Trophoblast cell (in vitro differentiated cells and primary cell): ENCODE measurements at regions not wholly inside any gene's neighbourhood (a gene's known extent, or its start where the extent isn't known, plus 50 kb on each side); places are given as distances from the start of the nearest gene placed in this dataset.

Experiments used
- DNase-seq, 2 donors: peaks; one replicate each; pipeline ENCODE4 v3.0.0-alpha.2; 2016
- H2AFZ ChIP-seq: 2 replicates; pipeline ENCODE4 v1.6.1; 2013; ENCODE audit warnings: low read length, moderate library complexity, mild to moderate bottlenecking; ENCODE audit not compliant: insufficient read depth, poor library complexity
- H2AK5ac ChIP-seq: 2 replicates; pipeline ENCODE4 v1.6.1; 2013; ENCODE audit warnings: mild to moderate bottlenecking, low read length
- H2BK120ac ChIP-seq: 2 replicates; pipeline ENCODE4 v1.6.1; 2013; ENCODE audit warnings: low read length, mild to moderate bottlenecking, moderate library complexity; ENCODE audit not compliant: insufficient read depth, poor library complexity
- H2BK12ac ChIP-seq: 2 replicates; pipeline ENCODE4 v1.6.1; 2013; ENCODE audit warnings: mild to moderate bottlenecking, low read length, moderate library complexity
- H2BK5ac ChIP-seq: 2 replicates; pipeline ENCODE4 v1.6.1; 2013; ENCODE audit warnings: low read length, low read depth, moderate library complexity, mild to moderate bottlenecking; ENCODE audit not compliant: poor library complexity
- H3K14ac ChIP-seq: 2 replicates; pipeline ENCODE4 v1.6.1; 2013; ENCODE audit warnings: mild to moderate bottlenecking, low read length
- H3K18ac ChIP-seq: 2 replicates; pipeline ENCODE4 v1.6.1; 2013; ENCODE audit warnings: mild to moderate bottlenecking, low read length
- H3K23ac ChIP-seq: 2 replicates; pipeline ENCODE4 v1.6.1; 2013; ENCODE audit warnings: low read length
- H3K27ac ChIP-seq: 2 replicates; pipeline ENCODE4 v1.5.1; 2013; ENCODE audit warnings: low read depth, mild to moderate bottlenecking, inconsistent platforms, low read length, moderate library complexity
- H3K27me3 ChIP-seq: 2 replicates; pipeline ENCODE4 v1.6.1; 2013; ENCODE audit warnings: inconsistent platforms, mild to moderate bottlenecking, low read length, moderate library complexity; ENCODE audit not compliant: insufficient read depth
- H3K36me3 ChIP-seq, 2 experiments: 1 replicate in 1 of 2; 2 replicates in 1 of 2; pipeline ENCODE4 v1.6.1; 2013; ENCODE audit warnings: low read length in 2 of 2, mild to moderate bottlenecking in 2 of 2, moderate library complexity in 1 of 2; ENCODE audit not compliant: insufficient read depth in 2 of 2, control insufficient read depth in 1 of 2
- H3K4ac ChIP-seq: 2 replicates; pipeline ENCODE4 v1.6.1; 2013; ENCODE audit warnings: low read depth, mild to moderate bottlenecking, low read length, moderate library complexity
- H3K4me1 ChIP-seq, 2 experiments: 1 replicate in 1 of 2; 2 replicates in 1 of 2; pipeline ENCODE4 v1.6.1; 2013; ENCODE audit warnings: low read length in 2 of 2, mild to moderate bottlenecking in 2 of 2, moderate library complexity in 1 of 2; ENCODE audit not compliant: insufficient read depth in 2 of 2, control insufficient read depth in 1 of 2
- H3K4me2 ChIP-seq: 2 replicates; pipeline ENCODE4 v1.6.1; 2013; ENCODE audit warnings: inconsistent platforms, mild to moderate bottlenecking, low read length, moderate library complexity
- H3K4me3 ChIP-seq: 2 replicates; pipeline ENCODE4 v1.5.1; 2013; ENCODE audit warnings: mild to moderate bottlenecking, low read depth, low read length, inconsistent platforms
- H3K79me1 ChIP-seq: one replicate; pipeline ENCODE4 v1.6.1; 2013; ENCODE audit warnings: low read length
- H3K79me2 ChIP-seq: 2 replicates; pipeline ENCODE4 v1.6.1; 2013; ENCODE audit warnings: low read length, mild to moderate bottlenecking; ENCODE audit not compliant: control insufficient read depth, insufficient read depth, poor library complexity
- H3K9ac ChIP-seq: 2 replicates; pipeline ENCODE4 v1.6.1; 2013; ENCODE audit warnings: mild to moderate bottlenecking, low read length
- H3K9me3 ChIP-seq: 2 replicates; pipeline ENCODE4 v1.6.1; 2013; ENCODE audit warnings: low read depth, mild to moderate bottlenecking, control low read depth, inconsistent platforms, low read length; ENCODE audit not compliant: insufficient read depth
- H4K12ac ChIP-seq: 2 replicates; pipeline ENCODE4 v1.6.1; 2013; ENCODE audit warnings: low read depth, mild to moderate bottlenecking, low read length, moderate library complexity
- H4K8ac ChIP-seq: 2 replicates; pipeline ENCODE4 v1.6.1; 2013; ENCODE audit warnings: low read depth, mild to moderate bottlenecking, low read length, moderate library complexity
- H4K91ac ChIP-seq: one replicate; pipeline ENCODE4 v1.6.1; 2013; ENCODE audit warnings: low read depth, mild to moderate bottlenecking, low read length, moderate library complexity
- WGBS: extraction: QIAGEN DNeasy Blood & Tissue Kit; methylation state at CpG from one replicate; pipeline ENCODE4 v1.1.7; 2013; ENCODE audit warnings: missing lambda C conversion rate; ENCODE audit not compliant: insufficient read length, insufficient coverage; ENCODE audit errors: extremely low coverage; 5-methylcytosine and 5-hydroxymethylcytosine counted together

- no peaks in the 10 kb centered on the region for H3K27me3 ChIP-seq
- no peak overlapping the region for H3K9ac ChIP-seq
- no peak overlapping the region for H3K14ac ChIP-seq
- H4K8ac ChIP-seq = no peak overlapping the region
- WGBS = no CpG with 5 or more reads among the region's 1 CpG
- no peak overlapping the region for H2AK5ac ChIP-seq
- no peaks in the 10 kb centered on the region for H3K79me2 ChIP-seq
- no peaks in the 10 kb centered on the region for H3K36me3 ChIP-seq
- H4K12ac ChIP-seq = no peak overlapping the region
- H2AFZ ChIP-seq = no peak overlapping the region
- H2BK120ac ChIP-seq = no peak overlapping the region
- H3K9me3 ChIP-seq = no peaks in the 10 kb centered on the region
- no peak overlapping the region for H3K27ac ChIP-seq
- no peak overlapping the region for H3K23ac ChIP-seq
- H3K18ac ChIP-seq = no peak overlapping the region
- no peak overlapping the region for H3K4me2 ChIP-seq
- H2BK12ac ChIP-seq = no peak overlapping the region
- no peak overlapping the region for H3K4ac ChIP-seq
- no peak overlapping the region for H4K91ac ChIP-seq
- peak in 1 of 2 donors; percentile 5 for DNase-seq
- H2BK5ac ChIP-seq = no peak overlapping the region
- no peaks in the 10 kb centered on the region for H3K4me1 ChIP-seq
- H3K4me3 ChIP-seq = no peak overlapping the region
- no peaks in the 10 kb centered on the region for H3K79me1 ChIP-seq
Measured at GRCh38 chr5:104915226-104915625, 1352.6 kb upstream of the NUDT12 start.

DNA sequence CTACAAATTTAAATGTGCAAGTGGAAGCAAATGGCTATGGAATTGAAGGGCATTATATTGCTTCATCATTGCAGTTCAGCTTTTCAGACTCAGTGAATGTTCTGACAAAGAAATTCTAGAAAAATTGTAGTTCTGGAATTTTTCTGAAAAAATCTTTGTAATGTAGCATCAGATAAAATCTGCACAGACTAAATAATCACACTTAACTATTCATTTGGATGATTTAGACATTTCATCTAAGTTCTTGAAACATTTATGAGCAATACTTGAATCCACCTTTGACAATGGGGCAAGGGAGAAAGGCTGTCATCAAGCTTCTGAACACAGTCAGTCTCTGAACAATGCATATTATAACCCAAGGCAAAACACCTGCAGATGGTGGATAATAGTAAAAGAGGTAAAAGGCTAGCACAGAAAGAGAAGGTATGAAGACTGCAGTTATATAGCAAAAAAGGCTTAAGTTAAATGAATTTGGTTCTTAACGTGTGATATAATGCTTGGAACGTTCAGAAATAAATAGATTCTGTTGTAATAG, 1352.0 kb upstream of the NUDT12 start:
- DNase-seq = peak; percentile 69 to 95
- H3K4me2 ChIP-seq = no peak overlapping the region
- no peaks in the 10 kb centered on the region for H3K36me3 ChIP-seq
- H3K4ac ChIP-seq = no peak overlapping the region
- H3K9me3 ChIP-seq = no peaks in the 10 kb centered on the region
- no peak overlapping the region for H4K91ac ChIP-seq
- H3K79me2 ChIP-seq = no peaks in the 10 kb centered on the region
- H3K79me1 ChIP-seq = no peaks in the 10 kb centered on the region
- no peak overlapping the region for H2BK120ac ChIP-seq
- H4K8ac ChIP-seq = no peak overlapping the region
- H3K4me1 ChIP-seq = no peaks in the 10 kb centered on the region
- no peak overlapping the region for H4K12ac ChIP-seq
- no peak overlapping the region for H3K14ac ChIP-seq
- H3K18ac ChIP-seq = no peak overlapping the region
- no peak overlapping the region for H3K23ac ChIP-seq
- H2AFZ ChIP-seq = no peak overlapping the region
- no peak overlapping the region for H2BK12ac ChIP-seq
- no CpG with 5 or more reads among the region's 2 CpGs for WGBS
- no peaks in the 10 kb centered on the region for H3K27me3 ChIP-seq
- H2BK5ac ChIP-seq = no peak overlapping the region
- no peak overlapping the region for H3K4me3 ChIP-seq
- H2AK5ac ChIP-seq = no peak overlapping the region
- no peak overlapping the region for H3K9ac ChIP-seq
- H3K27ac ChIP-seq = no peak overlapping the region

- Histone ChIP-seq H3K9me3 (no peaks in the 10 kb centered on the region), H2BK5ac (no peak overlapping the region), H3K9ac (no peak overlapping the region), H4K12ac (no peak overlapping the region), H3K79me2 (no peaks in the 10 kb centered on the region), H3K27me3 (no peaks in the 10 kb centered on the region), H3K23ac (no peak overlapping the region), H3K4ac (no peak overlapping the region), H3K14ac (no peak overlapping the region), H2BK120ac (no peak overlapping the region), H3K27ac (no peak overlapping the region), H2AK5ac (no peak overlapping the region), H2BK12ac (no peak overlapping the region), H4K91ac (no peak overlapping the region), H3K4me3 (no peak overlapping the region), H3K36me3 (no peaks in the 10 kb centered on the region), H3K4me1 (no peaks in the 10 kb centered on the region), H3K18ac (no peak overlapping the region), H4K8ac (no peak overlapping the region), H3K4me2 (no peak overlapping the region), H2AFZ (no peak overlapping the region), H3K79me1 (no peaks in the 10 kb centered on the region)
- no CpG with 5 or more reads among the region's 3 CpGs for WGBS
- DNase-seq = peak; percentile 41 to 73
Measured at GRCh38 chr5:104913841-104914281, 1351.3 kb upstream of the NUDT12 start.

DNA sequence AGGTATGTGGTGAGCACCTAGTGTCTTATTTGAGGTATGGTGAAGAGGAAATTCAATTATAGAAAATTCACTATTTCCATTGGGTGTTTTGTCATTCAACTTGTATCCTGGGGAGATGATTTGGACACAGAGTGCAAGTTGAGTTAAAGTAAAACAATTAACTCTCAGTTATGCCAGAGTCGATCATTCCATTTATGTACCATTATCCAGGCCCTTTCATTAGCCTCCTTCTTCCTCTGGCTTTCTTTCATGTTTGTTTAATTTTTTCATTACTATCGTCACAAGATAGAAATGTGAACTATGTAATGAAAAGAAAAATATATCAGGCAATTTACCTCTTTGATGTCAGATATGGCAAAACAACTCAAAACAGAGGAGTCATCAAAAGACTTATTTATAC, 1347.2 kb upstream of the NUDT12 start:
- Histone ChIP-seq H2AK5ac (no peak overlapping the region), H3K18ac (no peak overlapping the region), H3K79me2 (no peaks in the 10 kb centered on the region), H3K4me1 (no peaks in the 10 kb centered on the region), H3K23ac (no peak overlapping the region), H4K8ac (no peak overlapping the region), H4K12ac (no peak overlapping the region), H4K91ac (no peak overlapping the region), H2BK5ac (no peak overlapping the region), H3K27me3 (no peaks in the 10 kb centered on the region), H3K36me3 (no peaks in the 10 kb centered on the region), H3K4me3 (no peak overlapping the region), H2BK12ac (no peak overlapping the region), H3K4me2 (no peak overlapping the region), H3K14ac (no peak overlapping the region), H3K9me3 (no peaks in the 10 kb centered on the region), H2AFZ (no peak overlapping the region), H3K79me1 (no peaks in the 10 kb centered on the region), H3K4ac (no peak overlapping the region), H2BK120ac (no peak overlapping the region), H3K9ac (no peak overlapping the region), H3K27ac (no peak overlapping the region)
- no peak for DNase-seq
- WGBS = no CpG with 5 or more reads among the region's 2 CpGs
